NT2/D1 (cell line): ENCODE measurements at regions not wholly inside any gene's neighbourhood (a gene's known extent, or its start where the extent isn't known, plus 50 kb on each side); places are given as distances from the start of the nearest gene placed in this dataset.

ENCODE experiments used
- SUZ12 ChIP-seq: IDR thresholded peaks from 2 replicates; pipeline ENCODE4 v1.6.1; 2011; ENCODE audit not compliant: insufficient read length, insufficient read depth; ENCODE audit errors: extremely low read depth
- YY1 ChIP-seq: IDR thresholded peaks from 2 replicates; pipeline ENCODE4 v1.6.1; 2011; ENCODE audit not compliant: insufficient read length, insufficient read depth
- ZNF274 ChIP-seq: IDR thresholded peaks from 2 replicates; pipeline ENCODE4 v1.6.1; 2011; ENCODE audit warnings: mild to moderate bottlenecking, low read depth, low read length

- TF ChIP-seq SUZ12 (no peak), YY1 (no peak), ZNF274 (no peak)
These were observed 317.7 kb downstream of the SOX4 start for GRCh38 chr6:21911208-21911607.
